H9 (cell line): ENCODE measurements at regions not wholly inside any gene's neighbourhood (a gene's known extent, or its start where the extent isn't known, plus 50 kb on each side); places are given as distances from the start of the nearest gene placed in this dataset.

ENCODE experiments used
- DNase-seq: peaks from one replicate; pipeline ENCODE4 v3.0.0-alpha.2; 2017
- H2AFZ ChIP-seq: one replicate; pipeline ENCODE4 v1.6.1; 2013; ENCODE audit warnings: mild to moderate bottlenecking, low read length, control low read depth, moderate library complexity
- H2AK5ac ChIP-seq: 2 replicates; pipeline ENCODE4 v1.6.1; 2013; ENCODE audit warnings: low read length, control low read depth, mixed read lengths; ENCODE audit not compliant: insufficient read length
- H2BK120ac ChIP-seq: one replicate; pipeline ENCODE4 v1.6.1; 2013; ENCODE audit warnings: low read depth, mild to moderate bottlenecking, low read length, control low read depth, inconsistent platforms; ENCODE audit not compliant: poor library complexity, severe bottlenecking
- H2BK12ac ChIP-seq: 2 replicates; pipeline ENCODE4 v1.6.1; 2013; ENCODE audit warnings: low read length, control low read depth, mixed read lengths, low read depth; ENCODE audit not compliant: insufficient read length
- H2BK15ac ChIP-seq: 2 replicates; pipeline ENCODE4 v1.6.1; 2013; ENCODE audit warnings: low read depth, low read length, control low read depth
- H2BK20ac ChIP-seq: one replicate; pipeline ENCODE4 v1.6.1; 2013; ENCODE audit warnings: low read depth, mild to moderate bottlenecking, low read length, control low read depth, inconsistent platforms; ENCODE audit not compliant: poor library complexity, severe bottlenecking
- H2BK5ac ChIP-seq: 2 replicates; pipeline ENCODE4 v1.6.1; 2013; ENCODE audit warnings: low read length, control low read depth, mixed read lengths; ENCODE audit not compliant: insufficient read length
- H3K14ac ChIP-seq: 2 replicates; pipeline ENCODE4 v1.6.1; 2013; ENCODE audit warnings: low read length, control low read depth; ENCODE audit not compliant: insufficient read depth
- H3K18ac ChIP-seq: 2 replicates; pipeline ENCODE4 v1.6.1; 2013; ENCODE audit warnings: low read depth, mild to moderate bottlenecking, mixed read lengths, low read length, control low read depth; ENCODE audit not compliant: insufficient read length
- H3K23ac ChIP-seq: 2 replicates; pipeline ENCODE4 v1.6.1; 2013; ENCODE audit warnings: low read length, control low read depth, mixed read lengths, low read depth; ENCODE audit not compliant: insufficient read length
- H3K23me2 ChIP-seq: 2 replicates; pipeline ENCODE4 v1.6.1; 2013; ENCODE audit warnings: low read depth, mild to moderate bottlenecking, mixed read lengths, low read length, control low read depth; ENCODE audit not compliant: insufficient read length, poor library complexity, severe bottlenecking
- H3K27ac ChIP-seq: 2 replicates; pipeline ENCODE4 v1.5.1; 2013; ENCODE audit warnings: low read length, control low read depth, mixed read lengths, low read depth; ENCODE audit not compliant: insufficient read length
- H3K27me3 ChIP-seq: 2 replicates; pipeline ENCODE4 v1.6.1; 2013; ENCODE audit warnings: low read length, control low read depth, inconsistent platforms; ENCODE audit not compliant: insufficient read depth
- H3K4ac ChIP-seq: 2 replicates; pipeline ENCODE4 v1.6.1; 2013; ENCODE audit warnings: low read depth, mild to moderate bottlenecking, control low read depth, inconsistent platforms, low read length, moderate library complexity
- H3K4me1 ChIP-seq: 2 replicates; pipeline ENCODE4 v1.6.1; 2013; ENCODE audit warnings: low read length, control low read depth, inconsistent platforms; ENCODE audit not compliant: insufficient read depth
- H3K4me2 ChIP-seq: 2 replicates; pipeline ENCODE4 v1.6.1; 2013; ENCODE audit warnings: low read length, control low read depth, mixed read lengths; ENCODE audit not compliant: insufficient read length, insufficient read depth
- H3K56ac ChIP-seq: 2 replicates; pipeline ENCODE4 v1.6.1; 2013; ENCODE audit warnings: low read depth, mild to moderate bottlenecking, mixed read lengths, low read length, control low read depth; ENCODE audit not compliant: insufficient read length
- H3K79me1 ChIP-seq: 2 replicates; pipeline ENCODE4 v1.6.1; 2013; ENCODE audit warnings: low read depth, mild to moderate bottlenecking, moderate library complexity, low read length, control low read depth, inconsistent platforms; ENCODE audit not compliant: insufficient read depth, poor library complexity, severe bottlenecking
- H3K79me2 ChIP-seq: 2 replicates; pipeline ENCODE4 v1.6.1; 2013; ENCODE audit warnings: low read length, control low read depth, inconsistent platforms; ENCODE audit not compliant: insufficient read depth
- H3K9ac ChIP-seq: 2 replicates; pipeline ENCODE4 v1.6.1; 2013; ENCODE audit warnings: low read length, control low read depth, mixed read lengths; ENCODE audit not compliant: insufficient read length; ENCODE audit errors: extremely low read depth
- H3K9me3 ChIP-seq: one replicate; pipeline ENCODE4 v1.6.1; 2013; ENCODE audit warnings: low read depth, low read length, inconsistent platforms; ENCODE audit not compliant: control insufficient read depth
- H3T11ph ChIP-seq: one replicate; pipeline ENCODE4 v1.6.1; 2013; ENCODE audit warnings: mild to moderate bottlenecking, low read length, control low read depth, inconsistent platforms
- H4K20me1 ChIP-seq: one replicate; pipeline ENCODE4 v1.6.1; 2013; ENCODE audit not compliant: control insufficient read depth, insufficient read length, insufficient read depth
- H4K5ac ChIP-seq: 2 replicates; pipeline ENCODE4 v1.6.1; 2013; ENCODE audit warnings: low read depth, mild to moderate bottlenecking, mixed read lengths, low read length, control low read depth; ENCODE audit not compliant: insufficient read length
- H4K8ac ChIP-seq: replicated peaks from 2 replicates; pipeline ENCODE4 v1.6.1; 2013; ENCODE audit warnings: low read length, control low read depth, mixed read lengths, low read depth; ENCODE audit not compliant: insufficient read length
- H4K91ac ChIP-seq: 2 replicates; pipeline ENCODE4 v1.6.1; 2013; ENCODE audit warnings: low read depth, mild to moderate bottlenecking, moderate library complexity, mixed read lengths, low read length, control low read depth; ENCODE audit not compliant: insufficient read length
- H3K27ac Mint-ChIP-seq, 3 experiments: 2 replicates in 2 of 3; 3 replicates in 1 of 3; pipeline ENCODE4 v1.8.0; 2020 to 2021; ENCODE audit warnings: mixed read lengths in 3 of 3, mild to moderate bottlenecking in 1 of 3, moderate library complexity in 1 of 3
- H3K27me3 Mint-ChIP-seq: 2 replicates; pipeline ENCODE4 v1.8.0; 2021; ENCODE audit warnings: low read depth, mild to moderate bottlenecking, moderate library complexity, mixed read lengths
- H3K36me3 Mint-ChIP-seq, 3 experiments: 2 replicates in 2 of 3; 3 replicates in 1 of 3; pipeline ENCODE4 v1.8.0; 2020 to 2021; ENCODE audit warnings: low read depth in 3 of 3, mixed read lengths in 3 of 3; ENCODE audit not compliant: insufficient read depth in 1 of 3
- H3K4me1 Mint-ChIP-seq, 2 experiments: 2 replicates each; pipeline ENCODE4 v1.8.0; 2020; ENCODE audit warnings: mixed read lengths in 2 of 2
- H3K4me3 Mint-ChIP-seq, 2 experiments: 2 replicates in 1 of 2; 3 replicates in 1 of 2; pipeline ENCODE4 v1.8.0; 2020 to 2021; ENCODE audit warnings: mild to moderate bottlenecking in 2 of 2, mixed read lengths in 2 of 2, moderate library complexity in 1 of 2
- H3K9me3 Mint-ChIP-seq, 2 experiments: 2 replicates in 1 of 2; 3 replicates in 1 of 2; pipeline ENCODE4 v1.8.0; 2020; ENCODE audit warnings: mild to moderate bottlenecking in 2 of 2, mixed read lengths in 2 of 2, moderate library complexity in 1 of 2
- CTCF ChIP-seq: fragments of 200-600 bp; sonication (generic); conservative IDR thresholded peaks from 3 replicates; pipeline ENCODE4 v1.8.0; 2021; ENCODE audit warnings: antibody characterized with exemption, mild to moderate bottlenecking
- WGBS: extraction: QIAGEN DNeasy Blood & Tissue Kit; methylation state at CpG from one replicate; pipeline ENCODE4 v1.1.7; 2013; ENCODE audit warnings: missing lambda C conversion rate, low lambda C conversion rate, mixed read lengths; ENCODE audit not compliant: insufficient read length; ENCODE audit errors: extremely low coverage; 5-methylcytosine and 5-hydroxymethylcytosine counted together

- Histone ChIP-seq H3K9ac (no peak overlapping the region), H3K27me3 (no peaks in the 10 kb centered on the region), H2BK120ac (no peak overlapping the region), H3K14ac (no peak overlapping the region), H2BK15ac (no peak overlapping the region), H2BK5ac (no peak overlapping the region), H3K23ac (no peak overlapping the region), H2AFZ (no peak overlapping the region), H3K4me2 (no peak overlapping the region), H3K4ac (no peak overlapping the region), H2BK20ac (no peak overlapping the region), H3K18ac (no peak overlapping the region), H3K27ac (no peak overlapping the region), H3K9me3 (no peaks in the 10 kb centered on the region), H3T11ph (no peak overlapping the region), H2AK5ac (no peak overlapping the region), H4K91ac (no peak overlapping the region), H4K20me1 (no peaks in the 10 kb centered on the region), H3K56ac (no peak overlapping the region), H3K23me2 (no peaks in the 10 kb centered on the region), H4K8ac (no peak overlapping the region), H3K4me1 (no peaks in the 10 kb centered on the region), H3K79me2 (no peaks in the 10 kb centered on the region), H3K79me1 (no peaks in the 10 kb centered on the region), H2BK12ac (no peak overlapping the region), H4K5ac (no peak overlapping the region)
- DNase-seq = no peak
- Mint-ChIP-seq H3K4me1 (no peaks in the 10 kb centered on the region), H3K36me3 (peaks cover 9 to 35% (median 14%) of the 10 kb centered on the region in 3 experiments; a peak in 6 of 7 replicates), H3K9me3 (peaks cover 18 to 33% of the 10 kb centered on the region in 2 experiments), H3K4me3 (no peak overlapping the region), H3K27ac (no peak overlapping the region), H3K27me3 (peaks cover 3% of the 10 kb centered on the region)
- TF ChIP-seq CTCF = no peak
- WGBS = no CpG with 5 or more reads among the region's 4 CpGs
These were observed 441.9 kb upstream of the KAZN start for GRCh38 chr1:14156543-14156942.
